IMR-90 (cell line): ENCODE measurements at regions not wholly inside any gene's neighbourhood (a gene's known extent, or its start where the extent isn't known, plus 50 kb on each side); places are given as distances from the start of the nearest gene placed in this dataset.

Source experiments
- ATAC-seq: fragments of 200-7000 bp; cut with Tn5 transposase; 2 replicates; pipeline ENCODE4 v1.9.1; 2020; ENCODE audit warnings: low read depth, mild to moderate bottlenecking, moderate library complexity
- BruUV-seq: library from RNA; stranded (reverse); fragments of 400-500 nt; replicated peaks from 2 replicates; lab custom pipeline; 2021; lab: Mats Ljungman, UMichigan
- CTCF ChIA-PET: fragments of 300-600 bp; formaldehyde crosslinking; extraction: SDS; loops from one replicate; lab custom pipeline; 2021; ENCODE audit warnings: antibody characterized with exemption; lab: Yijun Ruan, JAX
- POLR2A ChIA-PET: fragments of 300-600 bp; sonication (Branson Sonifier 250); formaldehyde crosslinking; loops from one replicate; lab custom pipeline; 2022; ENCODE audit warnings: antibody characterized with exemption; ENCODE audit not compliant: unreplicated experiment; lab: Charles Lee
- DNase-seq: peaks from one replicate; pipeline ENCODE4 v3.0.0; 2013
- H2AFZ ChIP-seq: replicated peaks from 2 replicates; pipeline ENCODE3; 2013; ENCODE audit warnings: low read length, mild to moderate bottlenecking; ENCODE audit not compliant: poor library complexity
- H2AK5ac ChIP-seq: 2 replicates; pipeline ENCODE4 v1.6.1; 2013; ENCODE audit warnings: low read depth, low read length, inconsistent platforms
- H2AK9ac ChIP-seq: replicated peaks from 2 replicates; pipeline ENCODE3; 2013; ENCODE audit warnings: mild to moderate bottlenecking, low read depth, low read length, moderate library complexity; ENCODE audit not compliant: poor library complexity
- H2BK120ac ChIP-seq: 2 replicates; pipeline ENCODE4 v1.6.1; 2013; ENCODE audit warnings: low read depth, low read length, inconsistent platforms
- H2BK15ac ChIP-seq: 3 replicates; pipeline ENCODE4 v1.6.1; 2013; ENCODE audit warnings: low read depth, low read length, inconsistent platforms
- H2BK20ac ChIP-seq: 2 replicates; pipeline ENCODE4 v1.6.1; 2013; ENCODE audit warnings: low read depth, mild to moderate bottlenecking, inconsistent platforms, low read length, moderate library complexity
- H2BK5ac ChIP-seq: 2 replicates; pipeline ENCODE4 v1.6.1; 2013; ENCODE audit warnings: mild to moderate bottlenecking, low read depth, low read length, inconsistent platforms; ENCODE audit not compliant: poor library complexity, severe bottlenecking
- H3K14ac ChIP-seq: replicated peaks from 2 replicates; pipeline ENCODE4 v1.6.1; 2013; ENCODE audit warnings: low read depth, low read length, inconsistent platforms
- H3K18ac ChIP-seq: 2 replicates; pipeline ENCODE4 v1.6.1; 2013; ENCODE audit warnings: low read depth, low read length, control low read depth
- H3K23ac ChIP-seq: 2 replicates; pipeline ENCODE4 v1.6.1; 2013; ENCODE audit warnings: low read depth, low read length, inconsistent platforms
- H3K27ac ChIP-seq: 2 replicates; pipeline ENCODE4 v1.5.1; 2013; ENCODE audit warnings: mild to moderate bottlenecking, control low read depth, low read length; ENCODE audit not compliant: insufficient read depth
- H3K27me3 ChIP-seq: 2 replicates; pipeline ENCODE4 v1.6.1; 2013; ENCODE audit warnings: low read length; ENCODE audit not compliant: control insufficient read depth, insufficient read depth
- H3K36me3 ChIP-seq: 2 replicates; pipeline ENCODE4 v1.6.1; 2013; ENCODE audit warnings: low read length, mixed read lengths; ENCODE audit not compliant: control insufficient read depth, insufficient read depth
- H3K4ac ChIP-seq: 2 replicates; pipeline ENCODE4 v1.6.1; 2013; ENCODE audit warnings: low read depth, low read length, inconsistent platforms
- H3K4me1 ChIP-seq: 2 replicates; pipeline ENCODE4 v1.6.1; 2013; ENCODE audit warnings: low read length, mixed read lengths; ENCODE audit not compliant: control insufficient read depth, insufficient read depth
- H3K4me2 ChIP-seq: 2 replicates; pipeline ENCODE4 v1.6.1; 2013; ENCODE audit warnings: low read depth, mild to moderate bottlenecking, control low read depth, low read length, moderate library complexity
- H3K4me3 ChIP-seq: 2 replicates; pipeline ENCODE4 v1.5.1; 2013; ENCODE audit warnings: low read depth, mild to moderate bottlenecking, control low read depth, low read length, moderate library complexity; ENCODE audit not compliant: insufficient read depth
- H3K56ac ChIP-seq: 2 replicates; pipeline ENCODE4 v1.6.1; 2013; ENCODE audit warnings: low read length, inconsistent platforms; ENCODE audit not compliant: insufficient read depth; ENCODE audit errors: extremely low read depth
- H3K79me1 ChIP-seq, 2 experiments: 2 replicates each; pipeline ENCODE4 v1.6.1; 2013; ENCODE audit warnings: low read length in 2 of 2, inconsistent platforms in 1 of 2, low read depth in 1 of 2
- H3K9ac ChIP-seq: 2 replicates; pipeline ENCODE4 v1.6.1; 2013; ENCODE audit warnings: low read depth, low read length, control low read depth
- H3K9me1 ChIP-seq: 2 replicates; pipeline ENCODE4 v1.6.1; 2013; ENCODE audit warnings: low read length, inconsistent platforms; ENCODE audit not compliant: insufficient read depth
- H3K9me3 ChIP-seq: 2 replicates; pipeline ENCODE4 v1.6.1; 2013; ENCODE audit warnings: low read length; ENCODE audit not compliant: control insufficient read depth, insufficient read depth
- H4K20me1 ChIP-seq: 2 replicates; pipeline ENCODE4 v1.6.1; 2013; ENCODE audit warnings: low read length, inconsistent platforms; ENCODE audit not compliant: insufficient read depth
- H4K5ac ChIP-seq: 2 replicates; pipeline ENCODE4 v1.6.1; 2013; ENCODE audit warnings: mild to moderate bottlenecking, low read depth, low read length, control low read depth
- H4K8ac ChIP-seq, 2 experiments: 2 replicates each; pipeline ENCODE4 v1.6.1; 2013; ENCODE audit warnings: low read depth in 2 of 2, low read length in 2 of 2, control low read depth in 1 of 2, inconsistent platforms in 1 of 2
- H4K91ac ChIP-seq: 2 replicates; pipeline ENCODE4 v1.6.1; 2013; ENCODE audit warnings: low read depth, low read length, inconsistent platforms; ENCODE audit not compliant: insufficient read depth
- BHLHE40 ChIP-seq: fragments of 150-350 bp; IDR thresholded peaks from 2 replicates; pipeline ENCODE4 v1.6.1; 2016; ENCODE audit warnings: mild to moderate bottlenecking, low read depth, low read length
- CEBPB ChIP-seq: IDR thresholded peaks from 2 replicates; pipeline ENCODE4 v1.6.1; 2012; ENCODE audit warnings: low read depth, low read length, improper control_type of control experiment
- CHD1 ChIP-seq: IDR thresholded peaks from 2 replicates; pipeline ENCODE4 v1.6.1; 2012; ENCODE audit warnings: low read depth, low read length, improper control_type of control experiment
- CTCF ChIP-seq: conservative IDR thresholded peaks from 2 replicates; pipeline ENCODE4 v1.5.1; 2012; ENCODE audit warnings: mild to moderate bottlenecking, low read depth, low read length, improper control_type of control experiment
- ELK1 ChIP-seq: fragments of 150-350 bp; IDR thresholded peaks from 2 replicates; pipeline ENCODE4 v1.6.1; 2016; ENCODE audit warnings: low read depth, mild to moderate bottlenecking, low read length, moderate library complexity, borderline replicate concordance
- FOS ChIP-seq: fragments of 150-350 bp; IDR thresholded peaks from 2 replicates; pipeline ENCODE4 v1.6.1; 2016; ENCODE audit warnings: low read depth, low read length
- MAFK ChIP-seq: IDR thresholded peaks from 2 replicates; pipeline ENCODE4 v1.6.1; 2012; ENCODE audit warnings: low read depth, low read length, improper control_type of control experiment
- MAZ ChIP-seq: IDR thresholded peaks from 2 replicates; pipeline ENCODE4 v1.6.1; 2012; ENCODE audit warnings: low read depth, mild to moderate bottlenecking, low read length, improper control_type of control experiment, moderate library complexity, borderline replicate concordance
- MXI1 ChIP-seq: IDR thresholded peaks from 2 replicates; pipeline ENCODE4 v1.6.1; 2012; ENCODE audit warnings: low read depth, mild to moderate bottlenecking, low read length, moderate library complexity, borderline replicate concordance
- NFE2L2 ChIP-seq: fragments of 150-350 bp; IDR thresholded peaks from 2 replicates; pipeline ENCODE4 v1.6.1; 2016; ENCODE audit warnings: low read depth, mild to moderate bottlenecking, low read length
- POLR2A ChIP-seq: IDR thresholded peaks from 2 replicates; pipeline ENCODE4 v1.6.1; 2012; ENCODE audit warnings: mild to moderate bottlenecking, low read depth, low read length
- RAD21 ChIP-seq: IDR thresholded peaks from 2 replicates; pipeline ENCODE4 v1.6.1; 2012; ENCODE audit warnings: low read length, improper control_type of control experiment
- RCOR1 ChIP-seq: IDR thresholded peaks from 2 replicates; pipeline ENCODE4 v1.6.1; 2012; ENCODE audit warnings: mild to moderate bottlenecking, low read length, improper control_type of control experiment; ENCODE audit not compliant: insufficient replicate concordance
- RFX5 ChIP-seq: IDR thresholded peaks from 2 replicates; pipeline ENCODE4 v1.8.0; 2012; ENCODE audit warnings: low read depth, mild to moderate bottlenecking, low read length, moderate library complexity
- SMC3 ChIP-seq: fragments of 150-350 bp; IDR thresholded peaks from 2 replicates; pipeline ENCODE4 v1.6.1; 2016; ENCODE audit warnings: low read depth, mild to moderate bottlenecking, antibody characterized with exemption, low read length, moderate library complexity
- USF2 ChIP-seq: fragments of 150-350 bp; IDR thresholded peaks from 2 replicates; pipeline ENCODE4 v1.6.1; 2017; ENCODE audit warnings: mild to moderate bottlenecking, antibody characterized with exemption, low read length, low read depth
- WGBS, 2 experiments: methylation state at CpG; one replicate each; pipeline versions ENCODE4 v1.1.5 to v1.1.7; 2013; ENCODE audit warnings: missing lambda C conversion rate in 2 of 2; ENCODE audit not compliant: insufficient read length in 1 of 2; ENCODE audit errors: extremely low coverage in 2 of 2; 5-methylcytosine and 5-hydroxymethylcytosine counted together
- dilution Hi-C: fragments of 300-500 bp; cut with HindIII; formaldehyde crosslinking; loops from one replicate; pipeline ENCODE4 v1.14.3; 2018; ENCODE audit warnings: low sequenced_read_pairs; ENCODE audit not compliant: unreplicated experiment
- in situ Hi-C: fragments of 300-500 bp; cut with MboI; formaldehyde crosslinking; loops from 3 replicates; pipeline ENCODE4 v1.14.3; 2019; ENCODE audit warnings: low sequenced_read_pairs, inconsistent platforms, mixed read lengths
- intact Hi-C: fragments of 100-400 bp; cut with micrococcal nuclease; formaldehyde crosslinking; loops from 2 replicates; pipeline ENCODE4 v1.10.0; 2022

GRCh38 chr14:104315625-104316024, 177.2 kb downstream of the KIF26A start:
- intact Hi-C loops: no loop called here
- WGBS, 2 experiments: no CpG with 5 or more reads among the region's 2 CpGs

More at GRCh38 chr14:104315625-104316024, 177.2 kb downstream of the KIF26A start:
- Histone ChIP-seq H2BK20ac (no peak overlapping the region), H3K18ac (no peak overlapping the region), H2AK5ac (no peak overlapping the region), H4K20me1 (no peaks in the 10 kb centered on the region), H3K4me3 (no peak overlapping the region), H3K56ac (no peak overlapping the region), H3K79me1 (no peaks in the 10 kb centered on the region), H3K9me1 (no peaks in the 10 kb centered on the region), H3K4ac (no peak overlapping the region), H3K27me3 (no peaks in the 10 kb centered on the region), H3K23ac (no peak overlapping the region), H2AFZ (no peak overlapping the region), H4K91ac (no peak overlapping the region), H2BK15ac (no peak overlapping the region), H3K4me2 (no peak overlapping the region), H3K27ac (no peak overlapping the region), H3K4me1 (no peaks in the 10 kb centered on the region), H3K9ac (no peak overlapping the region), H3K14ac (no peak overlapping the region), H2BK120ac (no peak overlapping the region), H3K36me3 (no peaks in the 10 kb centered on the region), H2AK9ac (no peak overlapping the region), H3K9me3 (peaks cover 48% of the 10 kb centered on the region), H2BK5ac (no peak overlapping the region), H4K5ac (no peak overlapping the region), H4K8ac (no peak overlapping the region)
- ChIA-PET POLR2A (no interaction called here), CTCF (no interaction called here)
- no peak for ATAC-seq
- no peak for DNase-seq
- in situ Hi-C loops (no loop called here), dilution Hi-C loops (no loop called here)
- no TSS peak for BruUV-seq
- TF ChIP-seq POLR2A (no peak), RAD21 (no peak), CHD1 (no peak), MXI1 (no peak), USF2 (no peak), BHLHE40 (no peak), NFE2L2 (no peak), CTCF (no peak), RFX5 (no peak), MAFK (no peak), MAZ (no peak), RCOR1 (no peak), ELK1 (no peak), SMC3 (no peak), FOS (no peak), CEBPB (no peak)
